B cell (primary cell): ENCODE measurements at regions not wholly inside any gene's neighbourhood (a gene's known extent, or its start where the extent isn't known, plus 50 kb on each side); places are given as distances from the start of the nearest gene placed in this dataset.

Experiments
- CTCF ChIP-seq: fragments of 200-600 bp; IDR thresholded peaks from one replicate; pipeline ENCODE4 v1.8.0; 2022; ENCODE audit warnings: antibody characterized with exemption, mild to moderate bottlenecking
- EZH2 ChIP-seq: IDR thresholded peaks from 2 replicates; pipeline ENCODE4 v1.6.1; 2012; ENCODE audit warnings: borderline replicate concordance, low read depth, mild to moderate bottlenecking, moderate library complexity, low read length; ENCODE audit not compliant: insufficient read depth, poor library complexity, severe bottlenecking

GRCh38 chr6:14707276-14707675 lies 538.6 kb upstream of the JARID2 start:
- TF ChIP-seq CTCF (no peak), EZH2 (no peak)
